ENCODE measurements at regions not wholly inside any gene's neighbourhood (a gene's known extent, or its start where the extent isn't known, plus 50 kb on each side); places are given as distances from the start of the nearest gene placed in this dataset.
"Not testable (repeated sequence)": the region's sequence is repeated elsewhere in the genome, so short reads cannot be mapped to it uniquely, and the experiment has no call there.

DNA sequence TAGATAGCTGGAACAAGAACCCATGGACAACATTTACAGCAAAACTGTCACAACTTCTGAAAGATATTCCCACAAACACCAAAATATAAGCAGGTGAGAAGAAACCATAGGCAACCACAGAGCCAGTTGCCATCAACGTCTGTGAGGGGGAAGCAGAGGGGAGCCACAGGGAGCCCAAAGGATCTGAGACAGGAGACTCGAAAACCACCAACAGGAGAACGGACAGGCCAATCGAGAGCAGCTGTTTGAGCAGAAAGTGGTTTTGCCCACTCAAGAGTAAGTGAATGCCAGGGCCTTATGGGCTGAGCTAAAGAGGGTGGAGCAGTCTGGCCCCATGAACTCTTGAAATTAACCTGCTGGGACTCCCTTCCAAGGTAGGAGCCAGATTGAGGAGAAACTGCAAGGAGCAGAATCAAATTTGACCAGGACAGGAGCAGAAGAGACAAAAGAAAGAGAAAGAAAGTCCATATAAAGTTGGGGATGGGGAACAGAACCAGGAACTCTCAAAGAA, 195.4 kb downstream of the ANKRD60 start:
- DNase-seq: no peak

GRCh38 chr20:58032599-58032998, 195.9 kb downstream of the ANKRD60 start:
- DNase-seq: no peak

DNA sequence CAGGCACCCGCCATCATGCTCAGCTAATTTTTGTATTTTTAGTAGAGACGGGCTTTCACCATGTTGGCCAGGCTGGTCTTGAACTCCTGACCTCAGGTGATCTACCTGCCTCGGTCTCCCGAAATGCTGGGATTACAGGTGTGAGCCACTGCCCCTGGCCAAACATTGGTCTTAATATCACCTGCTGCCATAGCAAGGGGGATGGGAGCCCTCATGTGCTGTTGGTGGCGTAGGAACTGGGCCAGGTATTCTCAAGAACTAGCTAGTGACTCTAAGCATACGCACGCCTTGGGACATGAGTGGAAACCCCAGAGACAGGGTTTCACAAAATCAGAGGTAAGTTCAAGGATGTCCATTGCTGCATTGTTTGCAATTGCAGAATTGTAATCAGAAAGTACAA, 197.1 kb downstream of the ANKRD60 start:
- DNase-seq: not testable (repeated sequence)

DNA sequence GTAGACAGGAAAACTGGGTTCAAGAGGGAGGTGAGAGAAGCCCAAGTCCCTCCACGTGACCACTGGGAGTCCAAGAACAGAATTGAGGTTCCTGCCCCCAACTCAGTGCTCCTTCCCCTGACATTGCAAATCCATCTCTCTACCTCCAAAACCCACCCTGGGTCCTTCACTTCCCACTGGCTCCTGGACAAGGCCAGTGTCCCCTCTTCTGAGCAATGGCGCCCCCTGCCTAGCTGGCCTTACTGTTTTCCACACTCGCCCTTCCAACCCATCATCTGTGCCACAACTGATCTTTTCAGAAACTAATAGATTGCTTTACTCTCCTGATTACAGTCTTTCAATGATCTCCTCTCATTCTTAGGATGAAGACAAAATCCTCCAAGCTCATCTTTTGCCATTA, 200.3 kb downstream of the ANKRD60 start:
- DNase-seq: no peak

- no peak for DNase-seq
Measured at GRCh38 chr20:58026361-58026760, 202.1 kb downstream of the ANKRD60 start.

GRCh38 chr20:58025233-58025632, 203.2 kb downstream of the ANKRD60 start:
- no peak for DNase-seq

- no peak for DNase-seq
Measured at GRCh38 chr20:58024241-58024721, 204.2 kb downstream of the ANKRD60 start.

DNA sequence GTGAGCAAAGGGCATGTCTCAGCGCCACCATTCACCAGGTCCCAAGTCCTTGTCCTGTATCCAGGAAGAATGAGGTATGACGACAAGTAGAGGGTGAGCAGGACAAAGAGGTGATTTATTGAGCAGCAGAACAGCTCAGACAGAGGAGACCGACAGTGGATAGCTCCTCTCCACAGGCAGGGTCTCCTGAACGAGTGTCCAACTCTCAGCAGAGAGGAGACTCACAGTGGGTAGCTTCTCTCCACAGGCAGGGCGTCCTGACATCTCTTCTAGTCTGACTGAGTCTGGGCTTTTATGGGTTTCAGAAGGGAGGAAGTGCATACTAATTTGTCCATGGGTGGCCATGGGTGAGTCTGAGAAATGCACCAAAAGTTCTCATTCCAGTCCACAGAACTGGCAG, 204.7 kb downstream of the ANKRD60 start:
- no peak for DNase-seq

DNA sequence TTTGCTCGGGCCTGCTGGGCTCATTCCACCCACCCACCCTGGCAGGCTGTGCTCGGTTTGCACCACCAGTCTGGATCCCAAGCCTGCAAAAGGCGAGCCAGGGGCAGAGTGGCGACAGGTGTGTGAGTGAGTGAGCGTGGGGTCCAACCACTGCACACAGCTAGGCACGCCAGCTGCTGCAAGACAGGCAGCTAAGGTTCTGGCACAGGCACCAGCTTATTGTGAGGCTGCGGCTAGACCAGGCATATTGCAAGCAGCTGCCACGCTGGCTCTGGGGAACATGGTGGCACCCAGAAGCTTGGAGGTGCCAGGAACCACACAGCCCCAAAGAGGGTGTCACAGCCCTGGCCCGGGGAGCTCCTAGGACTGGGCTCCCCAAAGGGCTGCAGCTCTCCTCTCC, 205.1 kb downstream of the ANKRD60 start:
- no peak for DNase-seq

DNA sequence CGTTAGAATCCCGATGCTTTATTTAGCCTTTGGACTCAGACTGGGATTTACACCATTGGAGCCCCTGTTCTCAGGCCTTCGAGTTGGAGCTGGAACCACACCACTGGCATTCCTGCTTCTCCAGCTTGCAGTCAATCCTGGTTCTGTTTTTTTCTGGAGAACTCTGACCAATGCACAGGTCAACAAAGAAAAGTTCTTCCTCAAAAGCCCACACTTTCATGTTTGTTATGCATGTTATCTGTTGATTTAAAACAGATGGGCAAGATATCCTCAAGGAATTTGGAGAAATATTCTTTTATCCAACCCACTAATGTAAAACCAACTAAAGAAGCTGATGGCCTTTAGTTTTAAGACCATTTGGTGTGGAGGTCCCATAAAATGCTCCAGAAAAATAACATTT, 205.7 kb downstream of the ANKRD60 start:
- no peak for DNase-seq

GRCh38 chr20:58021481-58021880, 207.0 kb downstream of the ANKRD60 start:
- no peak for DNase-seq

- DNase-seq: no peak
Measured at GRCh38 chr20:58020656-58021454, 207.6 kb downstream of the ANKRD60 start.

- no peak for DNase-seq
Measured at GRCh38 chr20:58019850-58020625, 208.4 kb downstream of the ANKRD60 start.

GRCh38 chr20:58019027-58019849, 209.2 kb downstream of the ANKRD60 start:
- DNase-seq: no peak

GRCh38 chr20:58018590-58018989, 209.9 kb downstream of the ANKRD60 start:
- no peak for DNase-seq

- no peak for DNase-seq
Measured at GRCh38 chr20:58017970-58018530, 210.4 kb downstream of the ANKRD60 start.

DNA sequence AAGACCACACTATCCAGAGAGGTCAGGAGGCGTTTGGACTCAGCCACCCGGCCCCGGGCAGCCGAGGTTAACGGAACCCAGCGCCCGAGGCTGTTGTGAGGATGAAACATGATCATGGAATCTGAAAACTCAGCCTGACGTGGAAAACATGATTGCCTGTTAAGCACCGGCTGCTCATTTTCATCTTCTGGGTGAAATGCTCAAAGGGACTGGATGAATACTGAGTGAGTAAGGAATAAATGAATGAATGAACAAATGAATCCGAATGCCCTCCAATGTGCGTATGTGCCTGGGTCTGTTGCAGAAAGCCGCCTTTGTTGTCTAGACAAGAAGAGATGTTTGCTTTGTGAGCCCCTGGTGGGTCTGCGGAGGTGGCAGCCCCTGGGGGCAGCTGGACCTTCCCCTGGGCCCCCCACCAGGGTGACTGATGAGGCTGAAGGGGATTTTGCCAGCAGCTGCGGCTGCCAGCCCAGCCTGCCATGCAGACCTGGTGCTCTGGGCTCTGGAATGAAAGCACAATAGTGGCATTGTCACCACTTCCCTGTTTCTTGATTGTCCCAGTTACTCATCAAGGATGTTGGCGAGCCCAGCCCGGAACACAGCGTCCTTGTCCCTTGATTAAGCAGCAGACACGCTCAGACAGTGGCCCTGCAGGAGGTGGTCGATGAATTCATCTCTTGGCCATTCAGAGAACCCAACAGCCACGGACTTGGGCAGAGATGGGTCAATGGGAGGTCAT, 211.1 kb downstream of the ANKRD60 start:
- no peak for DNase-seq

- DNase-seq: no peak
Measured at GRCh38 chr20:58016779-58017178, 211.7 kb downstream of the ANKRD60 start.

DNA sequence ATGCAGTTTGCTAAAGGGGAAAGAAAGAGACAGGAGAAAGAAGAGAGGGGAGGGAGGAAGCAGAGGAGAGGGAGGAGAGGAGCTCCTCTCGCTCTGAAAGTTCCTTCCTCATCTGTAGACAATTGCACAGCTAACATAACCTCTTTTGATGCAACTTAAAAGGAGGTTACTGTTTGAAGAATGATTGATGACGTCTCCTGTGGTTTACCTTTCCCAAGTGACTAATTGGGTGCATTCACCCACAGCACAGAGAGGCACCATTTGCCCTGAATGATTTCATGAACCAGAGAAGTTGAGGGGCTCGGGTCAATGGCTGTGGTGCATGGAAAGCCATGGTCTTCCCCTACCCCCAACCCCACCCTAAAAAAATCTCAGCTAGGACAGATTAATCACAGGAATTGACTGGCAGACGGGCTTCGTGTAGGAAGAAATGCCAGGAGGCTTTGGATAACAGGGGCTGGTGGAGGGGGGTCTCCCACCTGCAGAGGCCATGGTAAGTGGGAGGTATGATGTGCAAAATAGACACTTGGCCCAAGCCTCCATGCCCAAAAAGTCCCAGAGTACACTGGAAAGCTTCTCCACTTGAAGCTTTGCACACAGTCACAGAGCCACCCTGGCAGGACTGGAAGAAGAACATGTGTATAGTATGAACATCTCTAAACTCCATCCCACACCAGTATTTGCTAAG, 213.7 kb downstream of the ANKRD60 start:
- no peak for DNase-seq

GRCh38 chr20:58012731-58013510, 215.5 kb downstream of the ANKRD60 start:
- no peak for DNase-seq
